Gastroesophageal sphincter (tissue), 4 donors: ENCODE measurements at regions not wholly inside any gene's neighbourhood (a gene's known extent, or its start where the extent isn't known, plus 50 kb on each side); places are given as distances from the start of the nearest gene placed in this dataset.
A peak's percentile ranks its signal among the peaks of the same experiment; 100 is the strongest.

Experiments
- ATAC-seq: fragments of 150-250 bp; one replicate; pipeline ENCODE4 v1.9.1; 2016; ENCODE audit warnings: mild to moderate bottlenecking, moderate library complexity
- H3K27ac ChIP-seq, 4 donors: fragments of 200-600 bp; sonication (generic) in 3 of 4; 1 replicate in 3 of 4; 2 replicates in 1 of 4; pipeline ENCODE4 v1.5.1; 2016 to 2019
- H3K27me3 ChIP-seq: fragments of 200-600 bp; sonication (generic); one replicate; pipeline ENCODE4 v1.5.1; 2019
- H3K36me3 ChIP-seq, 2 donors: fragments of 200-600 bp; sonication (generic); one replicate each; pipeline ENCODE4 v1.5.1; 2019; ENCODE audit warnings: control low read depth in 1 of 2
- H3K4me1 ChIP-seq, 3 donors: fragments of 200-600 bp; sonication (generic); 1 replicate in 2 of 3; 2 replicates in 1 of 3; pipeline ENCODE4 v1.5.1; 2016 to 2019; ENCODE audit warnings: control low read depth in 2 of 3
- H3K4me3 ChIP-seq, 2 donors: fragments of 200-600 bp; sonication (generic); one replicate each; pipeline ENCODE4 v1.5.1; 2019; ENCODE audit warnings: mild to moderate bottlenecking in 1 of 2, moderate library complexity in 1 of 2
- H3K9me3 ChIP-seq, 3 donors: fragments of 200-600 bp; sonication (generic); one replicate each; pipeline ENCODE4 v1.5.1; 2017 to 2019; ENCODE audit warnings: control low read depth in 2 of 3
- CTCF ChIP-seq, 4 experiments: fragments of 200-600 bp in 2 of 4; fragments of 450-650 bp in 2 of 4; sonication (generic) in 1 of 4; IDR thresholded peaks; one replicate each; pipeline ENCODE4 v1.5.1; 2017 to 2019; ENCODE audit warnings: antibody characterized with exemption in 4 of 4, mild to moderate bottlenecking in 2 of 4, moderate library complexity in 2 of 4
- EP300 ChIP-seq: sonication (generic); formaldehyde crosslinking; IDR thresholded peaks from one replicate; pipeline ENCODE4 v1.6.1; 2017; ENCODE audit warnings: antibody characterized with exemption, mild to moderate bottlenecking
- POLR2A ChIP-seq, 2 donors: fragments of 450-650 bp; IDR thresholded peaks; one replicate each; pipeline ENCODE4 v1.6.1; 2017; ENCODE audit warnings: antibody characterized with exemption in 2 of 2, mild to moderate bottlenecking in 2 of 2, moderate library complexity in 1 of 2
- POLR2AphosphoS5 ChIP-seq: sonication (generic); formaldehyde crosslinking; IDR thresholded peaks from one replicate; pipeline ENCODE4 v1.6.1; 2017; ENCODE audit warnings: antibody characterized with exemption
- WGBS, 2 donors: methylation state at CpG; one replicate each; pipeline ENCODE4 v1.1.5; 2018; ENCODE audit warnings: low coverage in 1 of 2; 5-methylcytosine and 5-hydroxymethylcytosine counted together

GRCh38 chr5:74454263-74455030 is 186.1 kb downstream of the ENC1 start:
- H3K36me3 ChIP-seq, result no peaks in the 10 kb centered on the region
- WGBS, 2 donors, result 82 to 87% methylated on average over 4 of the region's 7 CpGs
- H3K27me3 ChIP-seq, result no peaks in the 10 kb centered on the region
- no peak for TF ChIP-seq CTCF (IDR thresholded peaks at IDR 0.05)
- no peak for TF ChIP-seq POLR2A (IDR thresholded peaks at IDR 0.05)
- TF ChIP-seq EP300, result no peak
- TF ChIP-seq POLR2AphosphoS5, result no peak
- no peak for ATAC-seq
- no peaks in the 10 kb centered on the region for H3K9me3 ChIP-seq
- H3K27ac ChIP-seq, result no peak overlapping the region
- no peak overlapping the region for H3K4me3 ChIP-seq
- no peaks in the 10 kb centered on the region for H3K4me1 ChIP-seq

- Histone ChIP-seq H3K36me3 (no peaks in the 10 kb centered on the region), H3K27ac (no peak overlapping the region), H3K4me1 (no peaks in the 10 kb centered on the region), H3K9me3 (no peaks in the 10 kb centered on the region), H3K4me3 (no peak overlapping the region), H3K27me3 (no peaks in the 10 kb centered on the region)
- 40 to 70% methylated on average over 1 to 4 of the region's 5 CpGs for WGBS, 2 donors
- TF ChIP-seq CTCF (IDR thresholded peaks at IDR 0.05), result no peak
- no peak for ATAC-seq
Measured at GRCh38 chr5:74452856-74453255, 187.7 kb downstream of the ENC1 start.

GRCh38 chr5:74450095-74450494 is 190.4 kb downstream of the ENC1 start:
- Histone ChIP-seq H3K4me3 (no peak overlapping the region), H3K27ac (no peak overlapping the region), H3K27me3 (no peaks in the 10 kb centered on the region), H3K9me3 (no peaks in the 10 kb centered on the region), H3K36me3 (no peaks in the 10 kb centered on the region), H3K4me1 (peaks cover 0 to 3% (median 0%) of the 10 kb centered on the region in 3 donors)
- no peak for ATAC-seq
- WGBS, 2 donors, result 66 to 79% methylated on average over 2 of the region's 2 CpGs
- TF ChIP-seq EP300 (no peak), POLR2AphosphoS5 (no peak)

GRCh38 chr5:74446725-74447241 is 193.7 kb downstream of the ENC1 start:
- H3K27me3 ChIP-seq, result no peaks in the 10 kb centered on the region
- peaks cover 0 to 3% (median 0%) of the 10 kb centered on the region in 3 donors for H3K4me1 ChIP-seq
- no peak for TF ChIP-seq EP300
- no peak for TF ChIP-seq CTCF (IDR thresholded peaks at IDR 0.05)
- peak; percentile 48 for TF ChIP-seq POLR2AphosphoS5
- TF ChIP-seq POLR2A (IDR thresholded peaks at IDR 0.05), result no peak
- H3K27ac ChIP-seq, result peak overlapping the region in 1 of 4 donors; percentile 6
- no peak overlapping the region for H3K4me3 ChIP-seq
- no peaks in the 10 kb centered on the region for H3K9me3 ChIP-seq
- peak; percentile 79 for ATAC-seq
- no peaks in the 10 kb centered on the region for H3K36me3 ChIP-seq
- 54 to 62% methylated on average over 11 to 12 of the region's 12 CpGs for WGBS, 2 donors

DNA sequence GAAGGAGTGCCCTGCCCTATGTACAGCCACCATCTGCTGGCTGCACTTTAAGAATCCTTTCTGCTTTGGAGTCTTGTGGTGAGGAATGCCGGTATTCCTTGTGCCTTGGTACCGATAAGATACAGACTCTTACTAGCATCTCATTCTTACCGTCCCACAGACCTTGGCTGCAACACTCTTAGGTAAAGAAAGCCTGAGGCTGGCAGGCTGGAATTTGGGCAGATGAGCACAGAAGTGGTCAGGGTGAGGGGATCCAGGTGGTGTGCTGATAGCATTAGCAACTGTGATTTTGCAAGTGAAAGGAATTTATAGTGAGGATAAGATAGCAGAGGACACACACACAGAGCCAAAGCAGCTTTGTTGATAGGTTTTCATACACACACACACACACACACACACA is 198.1 kb downstream of the ENC1 start:
- Histone ChIP-seq H3K36me3 (no peaks in the 10 kb centered on the region), H3K4me3 (no peak overlapping the region), H3K27me3 (no peaks in the 10 kb centered on the region), H3K9me3 (no peaks in the 10 kb centered on the region), H3K27ac (no peak overlapping the region), H3K4me1 (peaks cover 0 to 3% (median 0%) of the 10 kb centered on the region in 3 donors)
- TF ChIP-seq POLR2A (IDR thresholded peaks at IDR 0.05) (no peak), POLR2AphosphoS5 (no peak), CTCF (IDR thresholded peaks at IDR 0.05) (no peak), EP300 (no peak)
- WGBS, 2 donors, result 21% methylated on average over 2 of the region's 3 CpGs; no CpG with 5 or more reads in 1 of the 2 donors
- ATAC-seq, result no peak
